ENCODE measurements at regions not wholly inside any gene's neighbourhood (a gene's known extent, or its start where the extent isn't known, plus 50 kb on each side); places are given as distances from the start of the nearest gene placed in this dataset.

DNA sequence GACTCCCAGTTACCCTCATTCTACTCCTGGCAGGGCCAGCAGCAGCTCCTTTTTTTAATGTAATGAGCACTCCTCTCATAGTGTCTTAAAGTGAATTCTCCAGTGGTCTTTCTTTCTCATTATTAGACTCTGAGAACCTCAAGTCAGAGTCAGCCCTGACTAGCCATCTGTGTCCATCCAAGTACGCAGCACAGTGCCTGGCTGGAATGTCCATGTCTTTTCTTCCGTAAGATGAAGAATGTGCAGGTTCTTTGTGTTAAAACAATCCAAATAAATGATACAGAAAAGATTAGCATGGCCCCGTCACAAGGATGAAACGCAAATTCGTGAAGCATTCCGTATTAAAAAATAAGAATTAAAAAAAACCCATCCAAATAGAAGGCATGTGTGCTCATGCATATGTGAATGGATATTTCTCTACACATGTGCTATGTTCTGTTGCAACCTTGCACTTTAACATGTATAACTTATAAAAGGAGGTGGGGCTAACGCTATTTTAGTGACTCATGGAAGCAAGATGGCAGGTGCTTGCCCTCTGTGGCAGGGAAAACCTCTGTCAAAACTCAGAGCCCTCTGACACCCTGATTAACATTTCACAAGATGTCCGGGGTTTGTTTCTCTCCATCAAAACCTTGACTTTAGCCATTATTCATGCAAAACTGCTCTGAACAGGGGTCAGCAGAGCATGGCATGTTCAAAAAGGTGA lies 170.7 kb upstream of the TOPAZ1 start:
- TF ChIP-seq RCOR1 (IDR thresholded peaks at IDR 0.05; ENCODE audit: insufficient replicate concordance, low read length) (no peak), MXI1 (IDR thresholded peaks at IDR 0.05; ENCODE audit: borderline replicate concordance, low read depth, low read length) (no peak), CHD1 (IDR thresholded peaks at IDR 0.05; ENCODE audit: low read depth, low read length) (no peak), POLR2A (IDR thresholded peaks at IDR 0.05; ENCODE audit: low read depth, low read length) (no peak), RAD21 (IDR thresholded peaks at IDR 0.05; ENCODE audit: low read length) (no peak), BHLHE40 (IDR thresholded peaks at IDR 0.05; ENCODE audit: low read depth, low read length) (no peak), RFX5 (IDR thresholded peaks at IDR 0.05; ENCODE audit: low read depth, low read length) (no peak), CEBPB (IDR thresholded peaks at IDR 0.05; ENCODE audit: low read depth, low read length) (no peak), SMC3 (IDR thresholded peaks at IDR 0.05; ENCODE audit: low read depth, low read length) (no peak)
- TF ChIP-seq, protein P1, sequence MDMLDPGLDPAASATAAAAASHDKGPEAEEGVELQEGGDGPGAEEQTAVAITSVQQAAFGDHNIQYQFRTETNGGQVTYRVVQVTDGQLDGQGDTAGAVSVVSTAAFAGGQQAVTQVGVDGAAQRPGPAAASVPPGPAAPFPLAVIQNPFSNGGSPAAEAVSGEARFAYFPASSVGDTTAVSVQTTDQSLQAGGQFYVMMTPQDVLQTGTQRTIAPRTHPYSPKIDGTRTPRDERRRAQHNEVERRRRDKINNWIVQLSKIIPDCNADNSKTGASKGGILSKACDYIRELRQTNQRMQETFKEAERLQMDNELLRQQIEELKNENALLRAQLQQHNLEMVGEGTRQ (IDR thresholded peaks at IDR 0.05; ENCODE audit: low read depth, low read length): no peak
- TF ChIP-seq, protein P2, sequence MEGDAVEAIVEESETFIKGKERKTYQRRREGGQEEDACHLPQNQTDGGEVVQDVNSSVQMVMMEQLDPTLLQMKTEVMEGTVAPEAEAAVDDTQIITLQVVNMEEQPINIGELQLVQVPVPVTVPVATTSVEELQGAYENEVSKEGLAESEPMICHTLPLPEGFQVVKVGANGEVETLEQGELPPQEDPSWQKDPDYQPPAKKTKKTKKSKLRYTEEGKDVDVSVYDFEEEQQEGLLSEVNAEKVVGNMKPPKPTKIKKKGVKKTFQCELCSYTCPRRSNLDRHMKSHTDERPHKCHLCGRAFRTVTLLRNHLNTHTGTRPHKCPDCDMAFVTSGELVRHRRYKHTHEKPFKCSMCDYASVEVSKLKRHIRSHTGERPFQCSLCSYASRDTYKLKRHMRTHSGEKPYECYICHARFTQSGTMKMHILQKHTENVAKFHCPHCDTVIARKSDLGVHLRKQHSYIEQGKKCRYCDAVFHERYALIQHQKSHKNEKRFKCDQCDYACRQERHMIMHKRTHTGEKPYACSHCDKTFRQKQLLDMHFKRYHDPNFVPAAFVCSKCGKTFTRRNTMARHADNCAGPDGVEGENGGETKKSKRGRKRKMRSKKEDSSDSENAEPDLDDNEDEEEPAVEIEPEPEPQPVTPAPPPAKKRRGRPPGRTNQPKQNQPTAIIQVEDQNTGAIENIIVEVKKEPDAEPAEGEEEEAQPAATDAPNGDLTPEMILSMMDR (conservative IDR thresholded peaks at IDR 0.05; ENCODE audit: low read depth, low read length): no peak

Data from IMR-90 (cell line).